ENCODE measurements at regions not wholly inside any gene's neighbourhood (a gene's known extent, or its start where the extent isn't known, plus 50 kb on each side); places are given as distances from the start of the nearest gene placed in this dataset.

DNA sequence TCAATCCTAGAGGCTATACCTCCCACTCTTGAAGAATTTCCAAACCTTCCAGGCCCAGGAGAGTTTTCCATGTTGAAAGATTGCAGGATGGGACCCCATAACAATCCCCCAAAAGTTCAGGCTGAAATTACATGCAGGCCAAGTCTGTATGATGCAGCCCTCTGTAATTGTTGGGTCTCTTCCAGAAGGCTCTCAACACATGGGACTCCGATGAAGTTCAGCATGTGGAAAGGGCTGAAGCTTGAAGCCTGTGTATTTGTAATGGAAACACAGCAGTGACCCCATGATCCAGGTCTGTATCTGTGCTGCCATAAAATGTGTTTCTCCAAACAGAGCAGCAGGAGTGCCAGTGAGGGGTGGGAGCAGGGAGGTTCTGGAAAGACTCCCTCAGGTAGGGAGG, 202.5 kb upstream of the LYPLAL1 start:
- TF ChIP-seq, protein P1, sequence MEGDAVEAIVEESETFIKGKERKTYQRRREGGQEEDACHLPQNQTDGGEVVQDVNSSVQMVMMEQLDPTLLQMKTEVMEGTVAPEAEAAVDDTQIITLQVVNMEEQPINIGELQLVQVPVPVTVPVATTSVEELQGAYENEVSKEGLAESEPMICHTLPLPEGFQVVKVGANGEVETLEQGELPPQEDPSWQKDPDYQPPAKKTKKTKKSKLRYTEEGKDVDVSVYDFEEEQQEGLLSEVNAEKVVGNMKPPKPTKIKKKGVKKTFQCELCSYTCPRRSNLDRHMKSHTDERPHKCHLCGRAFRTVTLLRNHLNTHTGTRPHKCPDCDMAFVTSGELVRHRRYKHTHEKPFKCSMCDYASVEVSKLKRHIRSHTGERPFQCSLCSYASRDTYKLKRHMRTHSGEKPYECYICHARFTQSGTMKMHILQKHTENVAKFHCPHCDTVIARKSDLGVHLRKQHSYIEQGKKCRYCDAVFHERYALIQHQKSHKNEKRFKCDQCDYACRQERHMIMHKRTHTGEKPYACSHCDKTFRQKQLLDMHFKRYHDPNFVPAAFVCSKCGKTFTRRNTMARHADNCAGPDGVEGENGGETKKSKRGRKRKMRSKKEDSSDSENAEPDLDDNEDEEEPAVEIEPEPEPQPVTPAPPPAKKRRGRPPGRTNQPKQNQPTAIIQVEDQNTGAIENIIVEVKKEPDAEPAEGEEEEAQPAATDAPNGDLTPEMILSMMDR (IDR thresholded peaks at IDR 0.05): no peak
- DNase-seq (no peak), ATAC-seq (no peak)
- no peak overlapping the region for H3K27ac Mint-ChIP-seq
- H3K27me3 Mint-ChIP-seq: no peaks in the 10 kb centered on the region
- intact Hi-C loops (cut with micrococcal nuclease): no loop called here
- POLR2A ChIA-PET: no interaction called here
- H3K9me3 Mint-ChIP-seq: peaks cover 2% of the 10 kb centered on the region
- CTCF ChIA-PET: no interaction called here
- no peaks in the 10 kb centered on the region for H3K4me1 Mint-ChIP-seq (ENCODE audit: low read depth)
- no peaks in the 10 kb centered on the region for H3K36me3 Mint-ChIP-seq (ENCODE audit: low read depth)
- no peak overlapping the region for H3K4me3 Mint-ChIP-seq

DNA sequence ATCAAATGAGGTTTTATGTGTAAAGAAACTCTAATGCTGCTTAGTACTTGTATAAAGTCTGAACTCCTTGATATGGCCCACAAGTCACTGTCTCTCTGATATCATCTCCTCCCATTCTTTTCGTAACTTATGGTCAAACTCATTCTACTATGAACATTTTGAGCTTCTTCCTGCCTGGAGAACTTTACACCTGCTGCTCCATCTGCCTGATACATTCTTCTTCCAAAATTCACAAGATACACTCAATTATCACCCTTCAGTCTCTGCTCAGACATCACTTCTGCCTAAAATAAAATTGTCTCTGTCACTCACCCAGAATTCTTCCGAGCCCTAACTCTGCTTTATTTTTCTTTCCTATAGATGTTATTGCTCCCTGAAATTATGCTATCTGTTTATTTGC, 192.8 kb upstream of the LYPLAL1 start:
- ATAC-seq: no peak
- Mint-ChIP-seq H3K27me3 (no peaks in the 10 kb centered on the region), H3K9me3 (peaks cover 1% of the 10 kb centered on the region), H3K4me1 (ENCODE audit: low read depth) (no peaks in the 10 kb centered on the region), H3K4me3 (no peak overlapping the region), H3K27ac (no peak overlapping the region), H3K36me3 (ENCODE audit: low read depth) (no peaks in the 10 kb centered on the region)
- CTCF ChIA-PET: no interaction called here
- TF ChIP-seq, protein P1 (IDR thresholded peaks at IDR 0.05): no peak
- intact Hi-C loops (cut with micrococcal nuclease): no loop called here
- DNase-seq: no peak
- POLR2A ChIA-PET: no interaction called here

DNA sequence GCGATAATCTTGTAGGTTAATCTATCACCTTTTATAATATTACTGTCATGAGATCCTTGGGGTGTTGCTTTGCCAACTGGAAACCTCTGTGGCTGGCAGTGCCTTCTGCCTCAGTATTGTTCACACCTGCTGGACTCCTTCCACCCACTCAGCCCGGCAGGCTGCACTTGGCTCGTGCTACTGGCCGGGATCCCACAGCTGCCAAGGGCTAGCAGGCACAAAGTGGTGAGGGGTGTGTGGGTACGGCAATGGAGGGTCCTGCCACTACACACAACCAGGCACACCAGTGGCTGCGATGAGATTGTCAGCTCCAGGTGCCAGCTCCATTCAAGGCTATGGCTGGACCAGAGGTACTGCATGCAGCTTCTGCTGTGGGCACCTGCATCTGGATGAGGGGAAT, 191.2 kb upstream of the LYPLAL1 start:
- Mint-ChIP-seq H3K27ac (no peak overlapping the region), H3K27me3 (no peaks in the 10 kb centered on the region), H3K4me1 (ENCODE audit: low read depth) (no peaks in the 10 kb centered on the region), H3K4me3 (no peak overlapping the region), H3K9me3 (peaks cover 1% of the 10 kb centered on the region), H3K36me3 (ENCODE audit: low read depth) (no peaks in the 10 kb centered on the region)
- CTCF ChIA-PET: no interaction called here
- no peak for DNase-seq
- POLR2A ChIA-PET: no interaction called here
- ATAC-seq: no peak
- TF ChIP-seq, protein P1 (IDR thresholded peaks at IDR 0.05): no peak
- intact Hi-C loops (cut with micrococcal nuclease): no loop called here

DNA sequence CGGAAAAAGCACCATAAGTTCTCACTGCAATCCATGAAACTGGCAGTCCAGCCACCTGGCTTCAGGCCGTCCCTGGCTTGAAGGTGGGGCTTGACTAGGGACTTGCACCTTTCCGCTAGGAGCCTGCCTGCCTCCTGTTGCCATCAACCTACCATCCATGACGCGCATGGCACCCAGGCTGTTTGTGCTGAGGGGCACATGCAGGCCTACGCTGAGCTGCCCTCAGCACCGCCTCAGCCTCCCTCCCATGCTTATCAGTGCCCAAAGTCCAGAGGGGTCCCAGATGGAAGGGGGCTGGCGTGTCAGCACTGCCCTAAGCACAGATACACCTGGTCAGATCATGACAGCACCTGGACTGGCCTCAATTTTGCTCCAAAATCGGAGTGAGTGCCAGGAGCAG, 190.2 kb upstream of the LYPLAL1 start:
- Mint-ChIP-seq H3K4me3 (no peak overlapping the region), H3K27ac (no peak overlapping the region), H3K9me3 (peaks cover 1% of the 10 kb centered on the region), H3K36me3 (ENCODE audit: low read depth) (no peaks in the 10 kb centered on the region), H3K27me3 (no peaks in the 10 kb centered on the region), H3K4me1 (ENCODE audit: low read depth) (no peaks in the 10 kb centered on the region)
- DNase-seq (no peak), ATAC-seq (no peak)
- TF ChIP-seq, protein P1 (IDR thresholded peaks at IDR 0.05): no peak
- ChIA-PET CTCF (interaction anchor here (1.3 kb wide), 1 partner anchor 11 kb away, joined by 4 read pairs; no protein-coding TSS in a partner anchor), POLR2A (no interaction called here)
- intact Hi-C loops (cut with micrococcal nuclease): no loop called here

DNA sequence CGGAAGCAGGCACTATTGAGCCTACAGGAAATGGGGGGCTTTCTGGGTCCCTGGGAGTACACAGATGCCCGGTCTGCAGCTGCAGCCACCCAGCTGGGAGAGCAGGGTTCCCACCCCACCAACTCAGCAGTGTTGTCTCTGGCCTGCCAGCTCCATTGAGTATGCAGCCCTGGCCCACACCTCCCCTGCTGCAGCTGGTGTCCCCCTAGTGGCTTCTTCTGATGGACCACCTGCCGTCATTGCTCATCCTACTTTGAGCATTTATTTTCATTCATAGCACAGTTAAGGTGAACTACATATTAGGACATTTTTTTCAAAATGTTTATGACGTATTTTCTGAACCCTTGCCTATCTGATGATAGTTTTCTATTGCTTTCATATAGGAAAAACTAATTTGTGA, 189.8 kb upstream of the LYPLAL1 start:
- Mint-ChIP-seq H3K36me3 (ENCODE audit: low read depth) (no peaks in the 10 kb centered on the region), H3K9me3 (peaks cover 1% of the 10 kb centered on the region), H3K27me3 (no peaks in the 10 kb centered on the region), H3K4me3 (no peak overlapping the region), H3K27ac (no peak overlapping the region), H3K4me1 (ENCODE audit: low read depth) (no peaks in the 10 kb centered on the region)
- intact Hi-C loops (cut with micrococcal nuclease): no loop called here
- ATAC-seq (no peak), DNase-seq (no peak)
- TF ChIP-seq, protein P1 (IDR thresholded peaks at IDR 0.05): no peak
- ChIA-PET CTCF (interaction anchor here (1.3 kb wide), 1 partner anchor 11 kb away, joined by 4 read pairs; no protein-coding TSS in a partner anchor), POLR2A (no interaction called here)

All from activated CD8-positive, alpha-beta T cell treated with anti-CD3 and anti-CD28 coated beads for 36 hours (primary cell).